ENCODE measurements at regions not wholly inside any gene's neighbourhood (a gene's known extent, or its start where the extent isn't known, plus 50 kb on each side); places are given as distances from the start of the nearest gene placed in this dataset.

DNA sequence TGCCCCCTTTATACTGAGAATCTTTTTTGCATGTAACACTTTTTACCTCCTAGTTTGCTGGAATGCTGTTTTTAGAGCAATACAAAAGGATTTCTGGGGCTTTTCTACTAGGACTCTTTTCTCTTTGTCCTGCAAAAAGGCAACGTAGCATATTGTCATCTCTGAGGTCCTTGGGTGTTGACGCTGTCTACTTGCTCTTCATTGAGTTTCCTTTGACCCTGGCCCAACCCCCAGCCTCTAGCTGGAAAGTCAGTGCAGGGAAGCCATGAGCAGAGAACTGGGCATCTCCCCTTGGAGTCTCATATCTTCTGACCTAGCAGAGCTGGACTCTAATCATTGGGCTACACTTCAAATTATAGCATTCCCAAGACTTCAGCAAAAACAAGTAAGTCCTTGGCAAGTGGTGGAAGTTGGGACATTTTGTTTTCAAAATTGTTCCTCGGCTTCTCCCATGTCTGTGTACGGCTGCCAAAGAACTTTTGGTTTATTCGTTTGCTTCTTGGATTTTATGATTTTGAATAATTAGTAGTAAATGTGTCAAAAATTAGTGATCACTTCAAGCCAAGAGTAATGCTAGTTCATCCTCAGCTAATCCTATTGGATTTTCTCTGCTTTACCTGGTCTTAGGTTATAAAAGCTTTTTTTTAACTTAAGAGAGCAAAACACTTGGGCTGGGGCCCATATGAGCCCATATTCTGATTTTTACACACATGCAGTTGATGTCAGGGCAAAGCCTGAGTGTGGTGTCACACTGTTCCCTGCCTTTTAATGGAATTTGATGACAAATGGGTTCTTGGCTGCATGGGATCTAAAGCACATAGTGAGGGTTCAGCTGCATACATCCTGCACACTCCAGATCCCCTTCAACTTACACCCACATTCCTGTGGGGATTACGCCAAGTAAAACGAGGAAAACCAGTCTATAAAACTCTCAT is 419.5 kb upstream of the C2CD4B start:
- Mint-ChIP-seq H3K4me1 (ENCODE audit: low read depth) (no peaks in the 10 kb centered on the region), H3K9me3 (no peaks in the 10 kb centered on the region), H3K27me3 (peaks cover 6% of the 10 kb centered on the region), H3K36me3 (no peaks in the 10 kb centered on the region), H3K27ac (no peak overlapping the region), H3K4me3 (no peak overlapping the region)
- DNase-seq, result no peak
- intact Hi-C loops (cut with micrococcal nuclease), result no loop called here
- CTCF ChIA-PET, result no interaction called here
- POLR2A ChIA-PET, result no interaction called here

DNA sequence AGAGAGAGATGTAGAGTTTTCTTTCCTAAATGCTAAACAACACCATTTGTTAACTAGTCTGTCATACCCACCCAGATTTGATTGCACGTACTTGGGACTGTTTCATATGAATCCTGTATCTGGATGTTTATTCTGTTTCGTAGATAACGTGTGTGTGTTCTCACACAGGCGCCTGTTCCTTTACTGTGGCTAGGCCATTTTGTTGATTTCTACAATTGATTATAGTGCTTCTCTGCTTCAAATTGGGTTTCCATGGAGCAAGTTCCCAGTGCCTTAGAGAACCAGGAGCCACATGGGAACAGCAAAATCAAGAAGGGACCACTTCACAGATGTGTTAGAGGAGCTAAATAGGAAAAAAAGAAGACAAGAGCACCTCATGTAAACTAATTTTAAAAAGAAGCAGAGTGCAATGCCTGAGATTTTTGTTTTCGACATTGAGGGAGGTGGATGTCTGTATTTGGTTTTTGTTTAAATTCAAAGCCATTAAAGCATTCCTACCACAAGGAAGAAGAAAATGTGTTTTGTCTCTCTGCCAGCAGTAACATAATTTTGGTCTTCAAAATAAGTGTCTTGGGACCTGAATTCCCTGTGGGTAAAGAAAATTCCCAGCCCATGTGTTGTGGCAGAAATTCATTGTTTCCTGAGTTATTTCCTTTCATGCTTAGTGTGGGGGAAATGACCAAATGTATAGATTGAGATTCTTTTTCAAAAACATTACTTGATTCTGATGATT is 424.0 kb upstream of the C2CD4B start:
- no peak overlapping the region for H3K4me3 Mint-ChIP-seq
- no peaks in the 10 kb centered on the region for H3K36me3 Mint-ChIP-seq
- intact Hi-C loops (cut with micrococcal nuclease), result no loop called here
- ChIA-PET POLR2A (no interaction called here), CTCF (interaction anchor here (1.0 kb wide), 1 partner anchor 154 kb away, joined by 5 read pairs; no protein-coding TSS in a partner anchor)
- no peak overlapping the region for H3K27ac Mint-ChIP-seq
- no peaks in the 10 kb centered on the region for H3K4me1 Mint-ChIP-seq (ENCODE audit: low read depth)
- H3K27me3 Mint-ChIP-seq, result peaks cover 9% of the 10 kb centered on the region
- no peak for DNase-seq
- no peaks in the 10 kb centered on the region for H3K9me3 Mint-ChIP-seq

DNA sequence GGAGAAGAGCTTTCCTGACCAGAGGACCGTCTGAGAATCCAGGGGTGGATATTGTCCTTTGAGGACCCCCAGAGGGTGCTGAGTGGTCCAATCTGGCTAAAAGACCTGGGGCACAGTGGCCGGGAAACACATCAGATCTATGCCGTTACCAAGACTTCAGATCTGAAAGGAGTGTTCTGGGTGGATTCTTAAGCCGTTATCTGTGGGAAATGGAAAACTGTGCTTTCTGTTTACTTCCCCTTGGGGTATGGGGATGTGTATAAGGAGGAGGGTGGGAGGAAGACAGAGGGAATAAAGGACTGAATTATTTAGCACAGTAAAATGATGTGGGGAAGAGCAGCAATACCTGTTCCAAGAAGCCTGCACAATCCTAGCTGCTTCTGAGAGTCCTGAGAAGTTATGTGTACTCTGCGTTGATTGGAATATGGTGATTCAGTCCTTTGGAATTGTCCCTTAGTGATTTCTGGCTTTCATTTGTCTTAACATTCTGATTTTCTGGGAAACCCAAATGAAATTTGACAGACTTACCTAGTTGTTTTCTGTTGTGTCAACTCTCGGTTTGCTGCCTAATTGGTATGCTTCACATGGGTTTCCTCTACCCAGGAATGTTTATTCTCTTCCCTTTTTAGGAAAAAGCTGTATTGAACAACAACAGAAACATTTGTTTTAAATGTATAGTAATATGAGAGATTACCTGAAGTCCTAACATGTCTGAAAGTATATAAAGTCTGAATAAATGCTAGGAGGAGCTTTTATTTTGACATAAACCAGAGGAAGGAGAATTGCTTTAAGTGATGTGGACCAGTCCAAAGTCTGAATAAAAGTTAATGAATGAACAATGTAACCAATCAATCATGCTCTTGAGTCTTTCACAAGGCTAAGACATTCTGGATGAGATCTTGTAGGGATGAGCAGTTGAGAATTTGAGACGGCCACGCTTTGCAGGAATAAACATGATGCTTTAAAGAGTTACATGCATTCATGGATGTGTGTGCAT is 427.1 kb upstream of the C2CD4B start:
- peaks cover 15% of the 10 kb centered on the region for H3K27me3 Mint-ChIP-seq
- no peaks in the 10 kb centered on the region for H3K36me3 Mint-ChIP-seq
- H3K4me1 Mint-ChIP-seq (ENCODE audit: low read depth), result no peaks in the 10 kb centered on the region
- POLR2A ChIA-PET, result no interaction called here
- H3K4me3 Mint-ChIP-seq, result no peak overlapping the region
- no peaks in the 10 kb centered on the region for H3K9me3 Mint-ChIP-seq
- no peak for DNase-seq
- no peak overlapping the region for H3K27ac Mint-ChIP-seq
- intact Hi-C loops (cut with micrococcal nuclease), result no loop called here
- CTCF ChIA-PET, result no interaction called here

DNA sequence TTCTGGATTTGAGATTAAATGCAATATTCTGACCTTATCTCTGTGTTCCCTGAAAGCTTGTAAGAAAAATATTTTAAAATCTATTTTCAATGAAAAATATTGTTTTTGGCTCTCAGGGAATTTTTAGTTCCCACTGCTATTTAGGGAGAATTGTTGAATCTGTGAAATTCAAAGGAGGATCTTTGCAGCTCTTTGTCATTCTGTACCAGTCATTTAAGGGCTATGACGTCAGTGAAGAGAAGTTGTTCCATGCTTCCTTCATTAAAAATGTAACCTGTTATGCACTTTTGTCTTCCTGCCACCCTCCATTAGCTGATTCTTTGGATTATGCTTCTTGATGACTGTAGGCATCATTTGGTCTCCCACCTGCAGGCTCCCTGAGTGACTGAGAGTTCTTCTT is 427.8 kb upstream of the C2CD4B start:
- CTCF ChIA-PET, result no interaction called here
- Mint-ChIP-seq H3K27me3 (peaks cover 15% of the 10 kb centered on the region), H3K4me1 (ENCODE audit: low read depth) (no peaks in the 10 kb centered on the region), H3K4me3 (no peak overlapping the region), H3K9me3 (no peaks in the 10 kb centered on the region), H3K27ac (no peak overlapping the region), H3K36me3 (no peaks in the 10 kb centered on the region)
- intact Hi-C loops (cut with micrococcal nuclease), result no loop called here
- no peak for DNase-seq
- POLR2A ChIA-PET, result no interaction called here

DNA sequence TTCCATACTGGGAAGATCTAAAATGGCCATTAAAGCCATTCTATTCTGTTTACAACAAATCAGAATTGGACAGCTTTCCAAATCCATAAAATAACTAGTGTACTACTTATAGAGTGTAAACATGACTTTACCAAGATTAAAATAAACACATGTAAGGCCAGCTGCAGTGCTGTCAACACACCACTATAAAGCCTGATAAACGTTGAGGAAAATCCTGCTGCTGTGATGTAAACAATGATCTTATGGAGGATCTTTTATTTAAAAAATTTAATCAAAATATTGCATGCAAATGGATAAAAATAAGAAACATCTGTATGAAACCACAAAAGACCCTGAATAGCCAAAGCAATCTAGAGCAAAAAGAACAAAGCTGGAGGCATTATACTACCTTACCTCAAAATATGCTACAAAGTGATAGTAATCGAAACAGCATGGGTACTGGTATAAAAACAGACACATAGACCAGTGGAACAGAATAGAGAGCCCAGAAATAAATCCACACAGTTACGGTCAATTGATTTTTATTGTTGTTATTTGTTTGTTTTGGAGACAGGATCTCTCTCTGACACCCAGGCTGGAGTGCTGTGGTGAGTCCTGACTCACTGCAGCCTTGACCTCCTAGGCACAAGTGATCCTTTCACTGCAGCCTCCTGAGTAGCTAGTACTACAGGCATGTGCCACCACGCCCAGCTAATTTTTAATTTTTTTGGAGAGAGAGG is 428.8 kb upstream of the C2CD4B start:
- Mint-ChIP-seq H3K36me3 (no peaks in the 10 kb centered on the region), H3K4me1 (ENCODE audit: low read depth) (no peaks in the 10 kb centered on the region), H3K4me3 (no peak overlapping the region), H3K27ac (no peak overlapping the region), H3K9me3 (no peaks in the 10 kb centered on the region), H3K27me3 (peaks cover 20% of the 10 kb centered on the region)
- POLR2A ChIA-PET, result no interaction called here
- DNase-seq, result no peak
- CTCF ChIA-PET, result no interaction called here
- intact Hi-C loops (cut with micrococcal nuclease), result no loop called here

DNA sequence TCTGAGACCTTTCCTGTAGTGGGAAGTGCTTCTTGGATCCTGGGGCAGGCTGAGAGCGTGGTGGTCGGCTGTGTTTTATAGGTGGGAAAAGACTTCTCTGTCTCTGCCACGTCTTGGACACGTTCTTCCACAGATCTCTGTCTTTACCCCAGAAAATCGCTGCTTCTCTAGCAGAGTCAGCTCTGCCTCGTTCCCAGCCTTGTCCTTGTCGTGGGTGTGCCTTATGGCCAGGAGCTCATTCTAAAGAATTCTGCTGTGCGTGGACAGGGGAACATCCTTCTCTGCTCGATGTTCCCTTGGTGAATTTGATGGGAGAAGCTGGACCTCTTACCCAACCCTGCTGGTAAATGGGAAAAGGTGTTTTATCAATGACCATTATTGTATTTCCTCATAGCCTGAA is 433.1 kb upstream of the C2CD4B start:
- intact Hi-C loops (cut with micrococcal nuclease), result no loop called here
- Mint-ChIP-seq H3K4me1 (ENCODE audit: low read depth) (no peaks in the 10 kb centered on the region), H3K36me3 (no peaks in the 10 kb centered on the region), H3K27ac (no peak overlapping the region), H3K9me3 (no peaks in the 10 kb centered on the region), H3K4me3 (no peak overlapping the region), H3K27me3 (peaks cover 22% of the 10 kb centered on the region)
- no peak for DNase-seq
- CTCF ChIA-PET, result no interaction called here
- POLR2A ChIA-PET, result no interaction called here

DNA sequence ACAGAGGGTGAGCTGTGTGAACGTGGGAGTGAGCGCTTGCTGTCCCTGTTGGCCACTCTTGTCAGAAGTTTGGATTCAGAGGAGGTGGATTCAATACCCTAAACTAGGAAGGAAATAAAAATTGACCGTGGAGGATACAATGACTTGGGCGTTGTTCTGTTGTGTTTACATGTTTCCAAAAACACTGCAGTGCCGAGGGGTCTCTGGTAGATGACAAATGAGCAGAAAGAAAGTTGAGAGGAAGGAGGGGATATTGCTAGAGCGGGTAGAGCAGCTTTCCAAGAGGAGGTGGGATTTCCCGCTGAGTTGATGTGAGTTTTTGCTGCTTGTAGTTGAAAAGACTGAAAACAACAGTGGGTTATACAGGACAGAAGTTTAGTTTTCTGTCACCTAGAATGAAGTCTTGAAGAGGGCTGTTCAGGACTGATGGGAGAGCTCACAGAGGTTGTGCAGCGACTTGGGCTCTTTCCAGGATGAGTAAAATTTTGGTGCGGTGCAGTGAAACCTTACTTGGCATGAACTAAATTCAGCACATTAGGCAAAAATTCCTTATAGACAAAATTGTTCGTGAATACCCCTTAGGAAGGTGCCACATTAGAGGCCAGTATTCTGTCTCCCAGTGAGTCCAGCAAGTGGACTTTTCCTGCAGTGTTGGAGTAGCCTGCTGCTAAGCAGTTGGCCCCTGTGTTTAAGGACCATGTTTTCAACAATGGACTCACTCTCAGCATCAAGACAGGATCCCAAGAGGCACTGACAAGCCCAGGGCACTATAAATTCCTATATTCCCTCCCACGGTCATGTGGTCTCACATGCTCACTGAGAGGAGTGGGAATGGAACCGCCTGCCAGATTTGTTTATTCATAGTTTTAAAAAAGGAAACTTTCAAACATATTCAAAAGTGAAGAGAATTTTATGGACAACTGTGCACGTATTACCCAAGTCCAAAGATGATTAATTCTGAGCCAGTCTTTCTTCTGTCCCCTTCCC is 435.0 kb upstream of the C2CD4B start:
- POLR2A ChIA-PET, result no interaction called here
- CTCF ChIA-PET, result no interaction called here

DNA sequence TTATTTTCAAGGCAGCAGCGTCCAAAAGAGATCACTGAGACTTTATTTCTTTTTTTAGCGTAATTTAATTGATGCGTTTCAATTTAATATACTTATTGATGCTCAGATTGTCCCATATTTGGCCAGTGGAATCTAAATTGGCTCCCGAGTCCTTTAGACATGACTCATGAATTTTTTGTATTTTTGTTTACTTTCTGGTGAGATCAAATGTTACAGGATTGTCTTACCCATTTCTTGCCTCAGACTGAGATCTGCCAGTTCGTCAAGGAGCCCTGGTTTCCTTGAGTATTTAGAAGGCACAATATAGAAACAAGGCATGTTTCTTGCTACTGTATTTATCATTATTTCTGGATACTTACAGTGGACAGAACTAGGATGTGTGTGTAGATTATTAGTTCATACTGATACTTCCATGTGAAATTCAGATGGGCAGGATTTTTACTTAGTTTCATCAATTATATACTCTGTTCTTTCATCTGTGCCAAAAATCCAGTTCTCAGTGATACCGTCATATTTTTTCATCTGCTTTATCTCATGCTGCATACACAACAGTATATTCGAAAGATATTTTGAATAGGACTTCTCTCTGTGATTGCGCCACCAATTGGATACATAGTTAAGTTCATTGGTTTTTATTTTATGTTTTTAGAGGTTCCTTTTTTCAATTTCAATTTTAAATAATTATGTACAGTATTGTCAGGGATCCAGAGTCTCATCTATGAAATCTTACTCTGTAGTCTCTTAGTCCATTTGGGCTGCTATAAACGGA is 436.9 kb upstream of the C2CD4B start:
- no peaks in the 10 kb centered on the region for H3K9me3 Mint-ChIP-seq
- H3K4me1 Mint-ChIP-seq (ENCODE audit: low read depth), result no peaks in the 10 kb centered on the region
- no peak for DNase-seq
- peaks cover 22% of the 10 kb centered on the region for H3K27me3 Mint-ChIP-seq
- intact Hi-C loops (cut with micrococcal nuclease), result no loop called here
- ChIA-PET CTCF (no interaction called here), POLR2A (no interaction called here)
- no peak overlapping the region for H3K4me3 Mint-ChIP-seq
- no peaks in the 10 kb centered on the region for H3K36me3 Mint-ChIP-seq
- no peak overlapping the region for H3K27ac Mint-ChIP-seq

More for the DNA sequence above, 435.0 kb upstream of the C2CD4B start:
- no peak overlapping the region for H3K27ac Mint-ChIP-seq
- H3K9me3 Mint-ChIP-seq, result no peaks in the 10 kb centered on the region
- H3K4me1 Mint-ChIP-seq (ENCODE audit: low read depth), result no peaks in the 10 kb centered on the region
- H3K36me3 Mint-ChIP-seq, result no peaks in the 10 kb centered on the region
- intact Hi-C loops (cut with micrococcal nuclease), result no loop called here
- H3K27me3 Mint-ChIP-seq, result peaks cover 19% of the 10 kb centered on the region
- no peak overlapping the region for H3K4me3 Mint-ChIP-seq
- no peak for DNase-seq

DNA sequence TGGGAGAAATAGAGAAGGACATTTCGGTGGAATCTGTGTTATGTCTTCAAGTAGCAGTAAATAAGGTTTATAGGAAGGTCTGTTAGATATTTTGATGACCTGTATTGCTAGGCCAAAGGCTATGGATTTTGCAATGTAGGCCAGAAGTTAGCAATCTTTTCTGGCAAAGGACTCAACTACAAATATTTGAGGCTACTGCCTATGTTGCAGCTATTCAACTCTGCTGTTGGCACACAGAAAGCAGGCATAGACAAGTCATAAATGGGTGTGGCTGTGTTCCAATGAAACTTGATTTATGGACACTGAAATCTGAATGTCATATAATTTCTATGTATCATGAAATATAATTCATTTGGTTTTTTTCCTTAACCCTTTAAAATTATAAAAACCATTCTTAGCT is 438.7 kb upstream of the C2CD4B start:
- POLR2A ChIA-PET, result no interaction called here
- Mint-ChIP-seq H3K4me1 (ENCODE audit: low read depth) (no peaks in the 10 kb centered on the region), H3K27me3 (peaks cover 23% of the 10 kb centered on the region), H3K4me3 (no peak overlapping the region), H3K27ac (no peak overlapping the region), H3K9me3 (no peaks in the 10 kb centered on the region), H3K36me3 (no peaks in the 10 kb centered on the region)
- no peak for DNase-seq
- CTCF ChIA-PET, result no interaction called here
- intact Hi-C loops (cut with micrococcal nuclease), result no loop called here

DNA sequence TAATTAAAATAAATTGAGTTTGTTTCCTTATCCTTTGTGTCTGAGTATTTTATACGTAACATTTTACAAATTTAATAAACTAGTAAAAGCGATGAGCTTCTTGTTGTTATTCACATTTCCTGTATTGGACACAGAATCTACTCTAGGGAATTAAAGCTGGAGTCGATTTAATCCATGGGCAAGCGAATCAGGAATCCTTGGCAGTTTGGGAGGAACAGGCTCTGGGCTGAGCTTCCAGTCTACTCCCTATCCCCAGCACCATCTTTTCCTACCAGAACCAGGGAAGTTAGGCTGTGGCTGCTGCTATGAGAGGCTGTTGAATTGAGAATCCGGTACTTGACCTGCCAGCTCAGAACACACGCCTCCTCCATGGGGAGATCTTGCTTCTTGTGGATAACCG is 437.3 kb upstream of the TPM1 start:
- intact Hi-C loops (cut with micrococcal nuclease), result no loop called here
- no peak for DNase-seq
- Mint-ChIP-seq H3K36me3 (no peaks in the 10 kb centered on the region), H3K4me3 (no peak overlapping the region), H3K27me3 (peaks cover 21% of the 10 kb centered on the region), H3K27ac (no peak overlapping the region), H3K4me1 (ENCODE audit: low read depth) (no peaks in the 10 kb centered on the region), H3K9me3 (no peaks in the 10 kb centered on the region)
- ChIA-PET POLR2A (no interaction called here), CTCF (no interaction called here)

Data from activated CD4-positive, alpha-beta memory T cell treated with anti-CD3 and anti-CD28 coated beads for 36 hours (primary cell).